Neural progenitor cell (in vitro differentiated cells): ENCODE measurements at regions not wholly inside any gene's neighbourhood (a gene's known extent, or its start where the extent isn't known, plus 50 kb on each side); places are given as distances from the start of the nearest gene placed in this dataset.

ENCODE experiments used
- EZH2 ChIP-seq: fragments of 200-600 bp; sonication (generic); IDR thresholded peaks from 2 replicates; pipeline ENCODE4 v1.6.1; 2017; ENCODE audit warnings: antibody characterized with exemption, mild to moderate bottlenecking, moderate library complexity
- TF ChIP-seq, protein P1 (sequence below): fragments of 200-600 bp; sonication (generic); IDR thresholded peaks from 2 replicates; pipeline ENCODE4 v1.5.1; 2017; ENCODE audit warnings: antibody characterized with exemption, mild to moderate bottlenecking

DNA sequence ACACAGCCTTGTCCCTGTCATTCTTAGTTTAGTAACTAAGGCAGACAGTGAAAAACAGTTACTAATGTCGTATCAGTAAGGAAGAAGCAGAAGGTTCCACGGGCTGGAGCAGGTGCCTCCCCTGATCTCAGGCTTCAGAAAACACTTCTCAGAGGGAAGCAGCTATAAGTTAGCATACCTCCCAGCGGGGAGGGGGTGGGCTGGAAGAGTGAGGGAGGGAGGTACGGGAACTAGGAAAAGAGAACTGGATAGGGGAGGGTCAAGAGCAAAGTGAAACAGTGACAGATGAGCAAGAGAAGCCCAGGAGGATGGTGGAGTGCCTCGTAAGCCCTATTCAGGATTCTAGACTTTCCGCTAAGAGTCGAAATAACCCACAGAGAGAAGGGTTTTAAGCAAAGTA is 186.3 kb upstream of the XYLT1 start:
- TF ChIP-seq, protein P1, sequence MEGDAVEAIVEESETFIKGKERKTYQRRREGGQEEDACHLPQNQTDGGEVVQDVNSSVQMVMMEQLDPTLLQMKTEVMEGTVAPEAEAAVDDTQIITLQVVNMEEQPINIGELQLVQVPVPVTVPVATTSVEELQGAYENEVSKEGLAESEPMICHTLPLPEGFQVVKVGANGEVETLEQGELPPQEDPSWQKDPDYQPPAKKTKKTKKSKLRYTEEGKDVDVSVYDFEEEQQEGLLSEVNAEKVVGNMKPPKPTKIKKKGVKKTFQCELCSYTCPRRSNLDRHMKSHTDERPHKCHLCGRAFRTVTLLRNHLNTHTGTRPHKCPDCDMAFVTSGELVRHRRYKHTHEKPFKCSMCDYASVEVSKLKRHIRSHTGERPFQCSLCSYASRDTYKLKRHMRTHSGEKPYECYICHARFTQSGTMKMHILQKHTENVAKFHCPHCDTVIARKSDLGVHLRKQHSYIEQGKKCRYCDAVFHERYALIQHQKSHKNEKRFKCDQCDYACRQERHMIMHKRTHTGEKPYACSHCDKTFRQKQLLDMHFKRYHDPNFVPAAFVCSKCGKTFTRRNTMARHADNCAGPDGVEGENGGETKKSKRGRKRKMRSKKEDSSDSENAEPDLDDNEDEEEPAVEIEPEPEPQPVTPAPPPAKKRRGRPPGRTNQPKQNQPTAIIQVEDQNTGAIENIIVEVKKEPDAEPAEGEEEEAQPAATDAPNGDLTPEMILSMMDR = no peak
- no peak for TF ChIP-seq EZH2
